Transverse colon (tissue), 4 donors: ENCODE measurements at regions not wholly inside any gene's neighbourhood (a gene's known extent, or its start where the extent isn't known, plus 50 kb on each side); places are given as distances from the start of the nearest gene placed in this dataset.

ENCODE experiments used
- DNase-seq: peaks from one replicate; pipeline ENCODE4 v3.0.0-alpha.2; 2019
- H3K27ac ChIP-seq, 4 donors: fragments of 200-600 bp; sonication (generic); 2 replicates each; pipeline ENCODE4 v1.5.1; 2016 to 2018; ENCODE audit warnings: inconsistent platforms in 4 of 4
- H3K27me3 ChIP-seq: fragments of 200-600 bp; sonication (generic); 2 replicates; pipeline ENCODE4 v1.5.1; 2017; ENCODE audit warnings: inconsistent platforms
- H3K36me3 ChIP-seq, 4 donors: fragments of 200-600 bp; sonication (generic); 2 replicates each; pipeline ENCODE4 v1.5.1; 2017 to 2019; ENCODE audit warnings: inconsistent platforms in 4 of 4
- H3K4me1 ChIP-seq, 4 donors: fragments of 200-600 bp; sonication (generic); 2 replicates each; pipeline ENCODE4 v1.5.1; 2017 to 2020; ENCODE audit warnings: inconsistent platforms in 4 of 4
- H3K4me3 ChIP-seq, 4 donors: fragments of 200-600 bp; sonication (generic); 1 replicate in 1 of 4; 2 replicates in 3 of 4; pipeline versions ENCODE4 v1.5.1 to v1.6.1; 2017 to 2019; ENCODE audit warnings: inconsistent platforms in 4 of 4
- H3K9me3 ChIP-seq, 2 donors: fragments of 200-600 bp; sonication (generic); 2 replicates each; pipeline ENCODE4 v1.5.1; 2017 to 2019; ENCODE audit warnings: inconsistent platforms in 2 of 2
- CTCF ChIP-seq, 5 experiments: fragments of 200-600 bp in 3 of 5; fragments of 450-650 bp in 2 of 5; sonication (generic) in 3 of 5; IDR thresholded peaks; 1 replicate in 2 of 5; 2 replicates in 3 of 5; pipeline ENCODE4 v1.5.1; 2016 to 2017; ENCODE audit warnings: antibody characterized with exemption in 5 of 5, inconsistent platforms in 3 of 5, mild to moderate bottlenecking in 2 of 5, moderate library complexity in 1 of 5
- EP300 ChIP-seq: sonication (generic); formaldehyde crosslinking; IDR thresholded peaks from one replicate; pipeline ENCODE4 v1.6.1; 2017; ENCODE audit warnings: antibody characterized with exemption, low read depth
- POLR2A ChIP-seq: fragments of 450-650 bp; IDR thresholded peaks from one replicate; pipeline ENCODE4 v1.6.1; 2016; ENCODE audit warnings: antibody characterized with exemption, mild to moderate bottlenecking, moderate library complexity
- POLR2AphosphoS5 ChIP-seq, 3 donors: sonication (generic); formaldehyde crosslinking; IDR thresholded peaks; one replicate each; pipeline ENCODE4 v1.6.1; 2016; ENCODE audit warnings: antibody characterized with exemption in 3 of 3
- WGBS, 2 donors: methylation state at CpG; one replicate each; pipeline ENCODE4 v1.1.5; 2018; ENCODE audit warnings: low coverage in 1 of 2; 5-methylcytosine and 5-hydroxymethylcytosine counted together
- in situ Hi-C, 4 donors: fragments of 200-750 bp; cut with MboI; loops; one replicate each; pipeline versions ENCODE4 v1.15.0 to v1.15.1; 2017; ENCODE audit warnings: low sequenced_read_pairs in 3 of 4, low pct_ligation_motif_present in 1 of 4, low pct_unique_long_range_greater_than_20kb in 1 of 4
- intact Hi-C: fragments of 100-400 bp; cut with DNase I; formaldehyde crosslinking; loops from one replicate; pipeline ENCODE4 v1.15.1; 2023; ENCODE audit warnings: low total_unique reads

- Histone ChIP-seq H3K27ac (no peak overlapping the region), H3K9me3 (no peaks in the 10 kb centered on the region), H3K4me3 (no peak overlapping the region), H3K4me1 (no peaks in the 10 kb centered on the region), H3K36me3 (no peaks in the 10 kb centered on the region), H3K27me3 (peaks cover 5% of the 10 kb centered on the region)
- 59 to 67% methylated on average over 1 to 13 of the region's 15 CpGs for WGBS, 2 donors
- intact Hi-C loops (loop anchor here (10.0 kb wide), 1 partner anchor 170 kb away; no protein-coding TSS in a partner anchor), in situ Hi-C loops (no loop called here)
- TF ChIP-seq CTCF (IDR thresholded peaks at IDR 0.05): no peak
- no peak for TF ChIP-seq POLR2A
- TF ChIP-seq POLR2AphosphoS5 (IDR thresholded peaks at IDR 0.05): no peak
- no peak for TF ChIP-seq EP300
- DNase-seq: no peak
These were observed 332.3 kb upstream of the IRX4 start for GRCh38 chr5:2214910-2215590.

- DNase-seq: no peak
- Histone ChIP-seq H3K27me3 (peaks cover 12% of the 10 kb centered on the region), H3K36me3 (no peaks in the 10 kb centered on the region), H3K9me3 (no peaks in the 10 kb centered on the region), H3K4me3 (no peak overlapping the region), H3K4me1 (no peaks in the 10 kb centered on the region), H3K27ac (no peak overlapping the region)
- in situ Hi-C loops: no loop called here
- TF ChIP-seq POLR2AphosphoS5 (IDR thresholded peaks at IDR 0.05) (no peak), POLR2A (no peak), EP300 (no peak), CTCF (IDR thresholded peaks at IDR 0.05) (no peak)
- 78 to 80% methylated on average over 1 to 10 of the region's 10 CpGs for WGBS, 2 donors
- intact Hi-C loops: loop anchor here (10.0 kb wide), 1 partner anchor 172 kb away; no protein-coding TSS in a partner anchor
These were observed 330.5 kb upstream of the IRX4 start for GRCh38 chr5:2213121-2213730.

GRCh38 chr5:2212481-2212880 is 329.8 kb upstream of the IRX4 start:
- no peak overlapping the region for H3K27ac ChIP-seq
- no peaks in the 10 kb centered on the region for H3K9me3 ChIP-seq
- H3K36me3 ChIP-seq: no peaks in the 10 kb centered on the region
- DNase-seq: no peak
- no peaks in the 10 kb centered on the region for H3K4me1 ChIP-seq
- 68% methylated on average over 3 of the region's 3 CpGs; no CpG with 5 or more reads in 1 of the 2 donors for WGBS, 2 donors
- in situ Hi-C loops: no loop called here
- H3K4me3 ChIP-seq: no peak overlapping the region
- TF ChIP-seq POLR2A: no peak
- no peak for TF ChIP-seq POLR2AphosphoS5 (IDR thresholded peaks at IDR 0.05)
- TF ChIP-seq EP300: no peak
- TF ChIP-seq CTCF (IDR thresholded peaks at IDR 0.05): no peak
- peaks cover 12% of the 10 kb centered on the region for H3K27me3 ChIP-seq
- intact Hi-C loops: loop anchor here (10.0 kb wide), 1 partner anchor 172 kb away; no protein-coding TSS in a partner anchor

- H3K4me1 ChIP-seq: no peaks in the 10 kb centered on the region
- no peak overlapping the region for H3K4me3 ChIP-seq
- TF ChIP-seq CTCF (IDR thresholded peaks at IDR 0.05): no peak
- no peak for TF ChIP-seq EP300
- TF ChIP-seq POLR2AphosphoS5 (IDR thresholded peaks at IDR 0.05): no peak
- TF ChIP-seq POLR2A: no peak
- no peak for DNase-seq
- peaks cover 12% of the 10 kb centered on the region for H3K27me3 ChIP-seq
- no peaks in the 10 kb centered on the region for H3K9me3 ChIP-seq
- in situ Hi-C loops: no loop called here
- H3K36me3 ChIP-seq: no peaks in the 10 kb centered on the region
- intact Hi-C loops: no loop called here
- no peak overlapping the region for H3K27ac ChIP-seq
- 29 to 40% methylated on average over 3 to 5 of the region's 5 CpGs for WGBS, 2 donors
These were observed 325.5 kb upstream of the IRX4 start for GRCh38 chr5:2208239-2208544.
